GM18951 (cell line): ENCODE measurements at regions not wholly inside any gene's neighbourhood (a gene's known extent, or its start where the extent isn't known, plus 50 kb on each side); places are given as distances from the start of the nearest gene placed in this dataset.

Experiments
- POLR2A ChIP-seq: IDR thresholded peaks from 4 replicates; pipeline ENCODE4 v1.6.1; 2011; ENCODE audit warnings: mild to moderate bottlenecking; ENCODE audit not compliant: insufficient read length, insufficient read depth; ENCODE audit errors: extremely low read depth
- in situ Hi-C: fragments of 300-500 bp; cut with MboI; formaldehyde crosslinking; loops from one replicate; pipeline ENCODE4 v1.12.0; 2022; ENCODE audit warnings: low sequenced_read_pairs, mixed read lengths, inconsistent platforms; ENCODE audit not compliant: unreplicated experiment

- TF ChIP-seq POLR2A = no peak
- in situ Hi-C loops = no loop called here
Observed at GRCh38 chr6:20318851-20319387, 82.8 kb upstream of the E2F3 start.

DNA sequence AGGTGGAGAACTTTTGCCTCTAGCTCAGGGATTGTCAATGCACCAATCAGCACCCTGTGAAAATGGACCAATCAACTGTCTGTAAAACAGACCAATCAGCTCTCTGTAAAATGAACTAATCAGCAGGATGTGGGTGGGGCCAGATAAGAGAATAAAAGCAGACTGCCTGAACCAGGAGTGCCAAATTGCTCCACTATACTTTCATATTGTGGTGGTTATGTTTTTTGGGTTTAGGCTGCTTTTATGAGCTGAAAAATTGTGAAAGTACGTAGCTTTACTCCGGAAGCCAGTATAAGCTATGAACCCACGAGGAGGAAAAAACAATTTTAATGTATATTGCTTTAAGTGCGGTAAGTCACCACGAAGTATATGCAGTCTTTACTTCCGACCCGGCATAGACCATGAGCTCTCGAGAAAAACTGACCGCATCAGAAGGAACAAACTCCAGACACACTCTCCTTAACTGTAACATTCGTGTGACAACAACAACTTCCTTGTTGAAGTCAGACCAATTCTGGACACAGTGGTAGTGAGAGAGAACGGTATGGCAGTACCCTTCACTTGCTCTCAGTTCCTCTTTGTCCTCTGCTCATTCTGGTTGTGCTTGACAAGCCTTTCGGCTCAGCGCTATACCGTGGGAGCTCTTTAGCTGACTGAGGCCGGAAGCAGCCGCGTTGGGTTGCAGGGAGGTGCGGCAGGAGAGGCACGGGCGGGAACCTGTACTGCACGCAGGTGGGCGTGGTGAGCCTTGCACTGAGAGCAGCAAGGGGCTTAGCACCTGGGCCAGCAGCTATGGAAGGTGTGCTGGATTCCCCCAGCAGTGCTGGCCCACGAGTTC is 81.9 kb upstream of the E2F3 start:
- in situ Hi-C loops = no loop called here
- TF ChIP-seq POLR2A = peak; percentile 27

- TF ChIP-seq POLR2A = no peak
- in situ Hi-C loops = no loop called here
Observed at GRCh38 chr6:20325641-20326421, 75.8 kb upstream of the E2F3 start.

GRCh38 chr6:20326422-20326728 is 75.3 kb upstream of the E2F3 start:
- TF ChIP-seq POLR2A = no peak
- in situ Hi-C loops = no loop called here

DNA sequence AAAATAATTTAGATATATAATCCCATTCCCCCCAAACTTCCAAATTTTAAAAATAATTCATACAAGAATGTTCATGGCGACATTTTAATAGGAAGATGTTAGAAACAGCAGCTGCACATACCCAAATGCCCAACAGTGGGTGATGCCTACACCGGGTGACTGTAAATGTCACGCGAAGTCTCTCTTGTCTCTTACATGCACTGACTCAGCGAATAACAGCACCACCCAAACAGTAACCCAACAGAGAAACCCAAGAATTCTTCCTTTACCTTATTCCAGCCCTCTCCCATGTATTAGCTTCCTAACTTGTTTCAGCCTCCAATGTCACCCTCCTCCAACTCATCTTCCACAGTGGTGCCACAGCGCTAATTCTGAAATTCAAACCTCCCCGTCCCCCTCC is 74.5 kb upstream of the E2F3 start:
- TF ChIP-seq POLR2A = no peak
- in situ Hi-C loops = no loop called here

GRCh38 chr6:20328266-20328923 is 73.3 kb upstream of the E2F3 start:
- in situ Hi-C loops = no loop called here

GRCh38 chr6:20328924-20329300 is 72.8 kb upstream of the E2F3 start:
- in situ Hi-C loops = no loop called here
- no peak for TF ChIP-seq POLR2A

More at GRCh38 chr6:20328266-20328923, 73.3 kb upstream of the E2F3 start:
- no peak for TF ChIP-seq POLR2A

DNA sequence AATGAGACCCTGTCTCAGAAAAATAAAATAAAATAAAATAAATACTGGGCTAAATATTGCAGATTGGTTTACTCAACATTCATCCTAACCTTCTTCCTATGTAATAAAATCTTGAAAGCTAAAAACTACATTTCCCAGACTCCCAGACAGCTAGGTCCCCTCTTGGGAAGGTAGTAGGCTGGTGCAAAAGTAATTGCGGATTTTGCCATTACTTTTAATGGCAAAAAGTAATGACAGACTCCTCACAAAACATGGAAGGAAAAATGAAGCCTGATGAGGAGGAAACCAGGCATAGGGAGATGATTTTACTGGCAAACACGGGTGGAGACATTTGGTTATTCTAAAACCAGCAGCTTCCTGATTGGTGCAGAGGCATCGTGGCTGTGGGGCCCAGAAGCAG is 70.6 kb upstream of the E2F3 start:
- TF ChIP-seq POLR2A = no peak
- in situ Hi-C loops = no loop called here

DNA sequence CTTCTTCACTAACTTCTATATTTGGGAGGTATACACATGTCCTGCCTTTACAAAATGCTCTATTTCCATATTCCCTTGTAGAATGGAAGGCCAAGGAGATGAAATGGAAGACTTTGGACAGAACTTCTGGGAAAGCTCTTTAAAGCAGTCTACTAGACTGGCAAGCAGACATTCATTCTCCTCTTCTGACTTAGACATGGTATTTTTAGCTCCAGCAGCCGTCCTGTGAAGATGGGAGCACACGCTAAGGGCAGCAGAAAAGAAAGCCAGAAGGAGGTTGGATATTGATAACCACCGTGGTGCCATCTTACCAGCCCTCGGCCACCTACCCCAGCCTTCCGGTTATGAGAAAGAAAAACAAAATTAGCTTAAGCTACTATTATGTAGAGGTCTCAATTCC is 70.1 kb upstream of the E2F3 start:
- TF ChIP-seq POLR2A = no peak
- in situ Hi-C loops = no loop called here

GRCh38 chr6:20332441-20333006 is 69.2 kb upstream of the E2F3 start:
- in situ Hi-C loops = no loop called here
- no peak for TF ChIP-seq POLR2A

GRCh38 chr6:20333721-20334269 is 67.9 kb upstream of the E2F3 start:
- in situ Hi-C loops = no loop called here
- no peak for TF ChIP-seq POLR2A

DNA sequence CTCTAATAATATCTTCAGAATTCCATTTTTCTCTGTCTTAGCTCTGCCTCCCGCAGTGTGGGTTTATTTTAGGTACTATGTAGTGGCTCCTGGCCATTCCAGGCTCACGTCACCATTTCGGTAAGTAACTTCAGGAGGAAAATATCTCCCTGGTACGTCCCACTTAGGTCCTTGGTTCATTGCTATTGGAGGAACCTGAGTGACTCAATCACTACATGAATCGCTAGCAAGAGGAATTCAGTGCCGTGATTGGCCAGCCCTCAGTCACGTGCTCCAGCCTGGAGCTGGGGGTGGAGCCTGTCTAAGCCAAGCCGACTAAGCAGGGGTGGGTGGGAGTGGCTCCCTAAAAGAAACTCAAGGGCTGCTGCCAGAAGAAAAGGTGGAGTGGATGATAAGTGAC is 67.3 kb upstream of the E2F3 start:
- no peak for TF ChIP-seq POLR2A
- in situ Hi-C loops = no loop called here

GRCh38 chr6:20334962-20335361 is 66.7 kb upstream of the E2F3 start:
- TF ChIP-seq POLR2A = no peak
- in situ Hi-C loops = no loop called here
